ENCODE measurements at regions not wholly inside any gene's neighbourhood (a gene's known extent, or its start where the extent isn't known, plus 50 kb on each side); places are given as distances from the start of the nearest gene placed in this dataset.
"Not testable (repeated sequence)": the region's sequence is repeated elsewhere in the genome, so short reads cannot be mapped to it uniquely, and the experiment has no call there.

DNA sequence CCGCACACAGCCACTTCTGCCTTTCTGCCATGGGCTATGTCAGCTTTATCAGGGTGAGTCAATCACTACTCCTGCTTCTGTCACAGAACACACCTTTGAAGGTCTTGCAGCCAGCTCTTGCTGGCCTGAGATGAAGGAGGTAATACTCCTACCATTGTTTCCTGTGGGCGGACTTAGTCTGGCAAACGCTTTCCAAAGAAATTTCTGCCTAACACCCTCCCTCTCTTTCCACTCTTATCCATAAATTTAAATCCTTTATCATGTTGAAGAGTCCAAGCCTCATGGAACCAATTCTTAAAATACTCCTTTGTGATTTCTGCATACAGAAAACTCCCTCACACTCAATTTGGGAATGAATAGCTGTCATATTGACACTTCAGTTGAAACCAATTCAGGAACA, 633.1 kb upstream of the CHRM3 start:
- DNase-seq (ENCODE audit: low read depth), result no peak

DNA sequence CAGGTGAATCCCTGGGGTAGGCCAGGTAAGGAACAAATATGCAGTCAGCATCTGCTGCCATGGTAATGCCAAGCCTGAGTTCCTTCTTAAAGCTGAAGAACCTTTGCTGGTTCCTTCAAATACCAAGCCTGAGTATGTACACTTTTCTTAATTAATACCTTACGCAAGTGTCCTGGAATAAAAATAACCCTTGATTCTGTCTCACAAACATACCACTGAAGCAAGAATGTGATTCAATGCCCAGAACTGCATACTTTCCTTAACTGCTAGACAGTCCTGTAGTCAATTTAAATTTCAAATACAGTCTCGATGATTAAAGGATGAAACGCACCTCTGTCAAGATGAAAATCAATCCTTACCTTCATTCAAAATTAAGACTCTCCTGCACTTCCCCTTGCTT, 634.0 kb upstream of the CHRM3 start:
- DNase-seq (ENCODE audit: low read depth), result no peak

DNA sequence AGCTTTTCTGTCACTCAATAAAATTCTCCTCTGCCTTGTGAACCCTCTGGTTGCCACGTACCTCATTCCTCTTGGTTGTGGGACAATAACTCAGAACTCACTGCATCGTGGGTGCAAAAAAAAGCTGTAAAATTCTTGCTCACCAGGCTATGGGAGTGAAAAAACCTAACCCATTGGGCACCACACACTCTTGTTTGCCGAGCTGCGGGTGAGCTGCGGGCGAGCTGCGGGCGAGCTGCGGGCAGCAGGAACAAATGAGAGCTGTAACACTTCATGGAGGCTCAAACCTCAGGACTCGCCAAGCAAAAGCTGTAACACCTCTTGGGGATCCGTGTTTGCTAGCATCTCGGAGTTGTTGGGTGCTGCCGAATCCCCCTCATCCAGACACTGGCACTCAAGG, 641.3 kb upstream of the CHRM3 start:
- DNase-seq (ENCODE audit: low read depth), result no peak

DNA sequence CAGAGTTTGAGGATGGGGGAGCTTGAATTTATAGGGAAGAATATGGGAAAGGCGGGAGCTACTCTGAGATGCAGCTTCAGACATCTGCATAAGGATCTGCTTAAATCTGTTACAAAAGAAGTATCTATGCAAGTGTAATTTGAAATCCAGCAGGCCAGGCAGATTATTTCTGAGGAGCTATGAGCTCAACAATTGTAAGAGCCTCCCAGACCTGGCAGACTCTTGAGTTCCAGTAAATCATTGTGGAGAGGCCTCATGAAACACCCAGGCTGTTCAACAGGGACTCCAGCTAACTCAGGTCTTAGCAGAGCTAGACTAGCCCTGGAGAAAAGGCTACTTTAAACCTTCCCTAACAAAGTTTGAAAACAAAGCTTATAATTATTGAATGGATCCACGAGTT, 647.5 kb upstream of the CHRM3 start:
- no peak for DNase-seq (ENCODE audit: low read depth)

DNA sequence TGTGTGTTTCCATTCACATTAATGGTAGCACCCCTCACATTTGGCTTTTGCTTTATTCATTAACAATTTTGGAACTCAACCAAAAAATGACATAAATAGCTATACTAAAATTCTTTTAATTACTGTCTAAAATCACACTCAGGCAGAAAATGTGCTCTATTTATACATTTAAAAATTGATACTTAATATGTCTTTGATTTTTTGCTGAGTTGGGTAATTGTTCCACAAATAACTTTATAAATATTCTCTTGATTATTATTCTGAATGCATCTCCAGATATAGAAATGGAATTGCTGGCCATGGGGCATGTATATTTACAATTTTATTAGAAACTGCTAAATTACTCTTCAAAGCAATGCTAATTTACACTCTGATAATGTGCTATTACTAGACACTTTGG, 658.7 kb upstream of the CHRM3 start:
- no peak for DNase-seq (ENCODE audit: low read depth)

DNA sequence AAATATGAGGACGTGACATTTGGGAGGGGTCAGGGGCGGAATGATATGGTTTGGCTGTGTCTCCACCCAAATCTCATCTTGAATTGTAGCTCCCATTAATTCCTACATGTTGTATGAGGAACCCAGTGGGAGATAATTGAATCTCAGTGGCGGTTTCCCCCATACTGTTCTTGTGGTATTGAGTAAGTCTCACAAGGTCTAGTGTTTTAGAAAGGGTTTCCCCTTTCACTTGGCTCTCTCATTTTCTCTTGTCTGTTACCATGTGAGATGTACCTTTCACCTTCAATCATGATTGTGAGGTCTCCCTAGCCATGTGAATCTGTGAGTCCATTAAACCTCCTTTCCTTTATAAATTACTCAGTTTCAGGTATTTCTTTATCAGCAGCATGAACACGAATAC, 663.6 kb upstream of the CHRM3 start:
- no peak for DNase-seq (ENCODE audit: low read depth)

DNA sequence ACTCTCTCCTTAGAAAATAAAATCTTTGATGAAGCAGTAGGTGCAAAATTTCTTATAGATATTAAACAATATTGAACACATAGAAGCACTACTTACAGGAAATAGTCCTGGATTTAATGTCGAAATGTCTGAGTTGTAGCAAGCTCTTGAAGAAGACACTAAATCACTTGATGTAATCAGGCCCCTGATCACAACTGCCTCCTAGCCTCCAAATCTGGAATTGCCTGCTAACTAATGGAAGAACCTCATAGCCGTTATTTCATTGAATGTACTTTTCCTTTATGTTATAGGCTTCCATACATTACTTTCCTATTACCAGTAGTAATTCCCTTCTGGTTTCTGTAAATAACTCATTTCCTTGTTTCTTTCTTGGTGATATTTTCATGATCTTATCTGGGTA, 675.7 kb upstream of the CHRM3 start:
- DNase-seq (ENCODE audit: low read depth), result no peak

DNA sequence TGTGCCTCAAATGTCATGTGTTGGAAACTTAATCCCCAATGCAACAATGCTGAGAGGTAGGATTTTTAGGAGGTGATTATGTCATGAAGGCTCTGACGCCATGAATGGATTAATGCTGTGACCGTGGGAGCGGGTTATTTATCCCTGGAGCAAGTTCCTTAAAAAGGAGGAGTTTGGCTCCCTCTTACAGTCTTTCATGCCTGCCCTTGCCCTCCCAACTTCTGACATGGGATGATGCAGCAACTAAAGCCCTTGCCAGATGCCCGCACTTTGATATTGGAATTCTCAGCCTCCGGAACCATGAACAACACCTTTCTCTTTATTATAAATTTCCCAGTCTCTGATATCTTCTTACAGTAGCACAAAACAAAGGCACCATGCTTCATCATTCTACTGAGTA, 685.3 kb upstream of the CHRM3 start:
- DNase-seq (ENCODE audit: low read depth), result no peak

DNA sequence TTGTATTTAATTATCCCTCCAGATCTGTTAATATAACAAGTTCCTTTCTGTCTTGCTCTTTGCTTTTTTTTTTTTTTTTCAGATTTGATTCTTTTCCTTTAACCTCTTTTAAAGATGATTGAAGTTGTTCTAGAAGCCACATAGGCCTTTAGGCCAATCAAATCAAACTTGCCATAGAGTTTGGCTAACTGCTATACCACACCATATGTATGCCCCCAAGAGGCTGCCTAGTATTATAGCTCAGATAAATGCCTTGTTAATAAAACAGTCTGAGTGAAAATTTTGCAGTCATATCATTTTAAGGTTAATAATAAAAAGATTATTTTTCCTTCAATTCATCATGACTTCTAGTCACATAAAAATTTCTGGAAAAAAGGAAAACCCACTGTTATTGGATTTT, 696.0 kb upstream of the CHRM3 start:
- DNase-seq (ENCODE audit: low read depth), result no peak

DNA sequence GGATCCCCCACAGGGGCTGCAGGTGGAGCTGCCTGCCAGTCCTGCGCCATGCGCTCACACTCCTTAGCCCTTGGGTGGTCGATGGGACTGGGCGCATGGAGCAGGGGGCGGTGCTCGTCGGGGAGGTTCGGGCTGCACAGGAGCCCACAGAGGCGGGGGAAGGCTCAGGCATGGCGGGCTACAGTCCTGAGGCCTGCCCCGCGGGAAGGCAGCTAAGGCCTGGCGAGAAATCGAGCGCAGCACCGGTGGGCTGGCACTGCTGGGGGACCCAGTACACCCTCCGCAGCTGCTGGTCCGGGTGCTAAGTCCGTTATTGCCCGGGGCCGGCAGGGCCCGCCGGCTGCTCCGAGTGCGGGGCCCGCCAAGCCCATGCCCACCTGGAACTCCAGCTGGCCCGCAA, 701.8 kb upstream of the CHRM3 start:
- DNase-seq (ENCODE audit: low read depth), result not testable (repeated sequence)

DNA sequence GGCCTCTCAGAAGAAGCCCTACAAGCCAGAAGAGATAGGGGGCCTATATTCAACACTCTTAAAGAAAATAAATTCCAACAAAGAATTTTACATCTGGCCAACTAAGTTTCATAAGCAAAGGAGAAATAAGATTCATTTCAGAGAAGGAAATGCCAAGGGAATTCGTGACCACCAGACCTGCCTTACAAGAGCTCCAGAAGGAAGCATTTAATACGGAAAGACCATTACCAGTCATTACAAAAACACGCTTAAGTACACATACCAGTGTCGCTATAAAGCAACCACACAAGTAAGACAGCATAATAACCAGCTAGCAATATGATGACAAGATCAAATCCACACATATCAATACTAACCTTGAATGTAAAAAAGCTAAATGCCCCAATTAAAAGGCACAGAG, 704.9 kb upstream of the CHRM3 start:
- no peak for DNase-seq (ENCODE audit: low read depth)

DNA sequence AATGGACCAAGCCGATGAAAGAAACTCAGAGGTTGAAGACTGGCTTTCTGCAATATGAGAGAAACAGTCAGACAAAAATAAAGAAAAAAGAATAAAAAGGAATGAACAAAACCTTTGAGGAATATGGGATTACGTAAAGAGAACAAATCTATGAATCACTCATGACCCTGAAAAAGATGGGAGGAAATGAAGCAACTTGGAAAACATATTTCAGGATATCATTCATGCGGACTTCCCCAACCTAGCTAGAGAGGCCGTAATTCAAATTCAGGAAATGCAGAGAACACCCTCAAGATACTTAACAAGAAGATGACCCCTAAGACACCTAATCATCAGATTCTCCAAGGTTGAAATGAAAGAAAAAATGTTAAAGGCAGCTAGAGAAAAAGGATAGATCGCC, 705.3 kb upstream of the CHRM3 start:
- no peak for DNase-seq (ENCODE audit: low read depth)

DNA sequence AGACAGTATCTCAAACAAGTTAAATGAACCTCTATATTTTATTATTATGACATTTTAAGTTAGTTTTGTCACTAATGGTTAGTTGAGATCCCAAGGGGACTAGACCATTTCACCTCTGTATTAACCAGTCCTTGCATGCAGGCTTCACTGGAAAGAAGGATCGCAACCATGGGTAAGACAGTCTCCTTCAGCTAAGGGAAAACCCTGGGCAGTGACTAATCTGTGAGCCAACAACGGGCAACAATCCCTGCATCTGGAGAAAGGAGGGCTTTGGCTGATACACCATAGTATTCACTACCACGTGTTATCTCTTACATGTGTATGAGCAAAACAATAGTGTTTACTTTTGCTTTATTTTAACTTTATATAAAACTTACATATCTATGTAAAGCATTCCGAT, 708.8 kb upstream of the CHRM3 start:
- no peak for DNase-seq (ENCODE audit: low read depth)

DNA sequence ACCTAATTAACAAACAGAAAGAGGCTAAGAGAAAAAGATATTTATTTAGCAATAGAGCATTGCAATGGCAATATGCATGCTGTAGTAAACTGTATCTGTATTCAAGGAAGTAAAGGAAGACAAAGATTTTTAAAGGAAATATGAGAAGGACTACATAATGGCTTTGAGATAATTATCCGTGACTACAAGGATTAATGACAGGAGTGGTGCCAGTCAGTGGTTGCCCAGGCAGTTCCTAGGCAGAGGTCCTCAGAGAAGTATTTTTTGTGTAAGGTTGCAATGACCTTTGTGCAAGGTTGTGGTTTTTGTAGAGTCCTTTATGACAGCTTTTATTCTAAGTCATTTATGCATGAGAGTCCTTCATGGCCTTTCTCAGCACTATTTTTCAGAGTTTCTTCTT, 711.1 kb upstream of the CHRM3 start:
- DNase-seq (ENCODE audit: low read depth), result no peak

DNA sequence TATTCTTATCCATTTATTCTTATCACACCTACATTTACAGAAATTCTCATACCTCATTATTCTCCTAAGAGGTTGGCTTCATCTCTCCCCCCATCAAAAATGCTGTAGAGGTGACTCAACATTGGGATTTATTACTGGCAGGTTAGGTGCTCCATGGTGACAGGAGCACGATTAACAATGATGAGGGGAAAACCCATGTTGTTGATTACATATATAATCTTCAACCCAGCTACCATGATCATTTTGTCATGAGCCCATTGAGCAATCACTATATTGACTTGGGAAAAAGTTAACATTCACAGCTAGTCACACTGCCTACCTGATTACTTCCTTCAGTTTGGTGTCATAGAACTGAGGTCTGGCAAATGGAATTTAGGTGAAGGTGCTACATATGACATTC, 712.1 kb upstream of the CHRM3 start:
- no peak for DNase-seq (ENCODE audit: low read depth)

DNA sequence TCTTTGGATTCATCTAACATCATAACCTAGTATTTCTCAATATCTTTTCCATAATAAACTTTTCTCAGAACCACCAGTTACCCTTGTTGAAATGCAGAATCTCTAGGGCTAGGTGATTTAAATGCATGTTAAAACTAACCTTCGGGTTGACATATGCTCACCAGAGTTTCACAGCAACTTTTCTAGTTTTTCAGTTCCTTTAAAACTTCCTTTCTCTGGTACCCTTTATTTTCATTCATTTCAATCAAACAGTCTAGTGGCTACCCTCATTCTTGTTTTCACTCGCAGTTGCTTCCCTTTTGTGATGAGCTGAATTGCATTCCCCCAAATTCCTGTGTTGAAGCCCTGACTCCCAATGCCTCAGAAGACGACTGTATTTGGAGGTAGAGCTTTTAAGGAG, 712.8 kb upstream of the CHRM3 start:
- DNase-seq (ENCODE audit: low read depth), result no peak

DNA sequence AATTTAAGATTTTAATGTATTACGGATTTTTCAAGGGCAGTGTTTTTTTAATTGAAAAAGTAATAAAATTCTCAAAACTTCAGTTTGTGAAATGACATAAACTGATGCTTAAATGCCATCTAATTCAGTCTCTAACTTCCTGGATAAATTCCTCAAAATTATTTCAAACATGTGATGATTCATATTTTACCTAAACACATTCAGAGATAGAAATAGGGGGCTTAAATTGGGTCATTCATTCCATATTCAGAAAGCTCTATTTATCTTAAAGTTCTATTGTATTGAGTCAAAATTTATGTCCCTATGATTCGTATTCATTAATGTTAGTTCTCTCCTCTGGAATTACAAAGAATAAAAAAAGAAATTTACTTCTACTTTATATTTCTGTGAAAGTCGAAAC, 713.6 kb upstream of the CHRM3 start:
- DNase-seq (ENCODE audit: low read depth), result no peak

DNA sequence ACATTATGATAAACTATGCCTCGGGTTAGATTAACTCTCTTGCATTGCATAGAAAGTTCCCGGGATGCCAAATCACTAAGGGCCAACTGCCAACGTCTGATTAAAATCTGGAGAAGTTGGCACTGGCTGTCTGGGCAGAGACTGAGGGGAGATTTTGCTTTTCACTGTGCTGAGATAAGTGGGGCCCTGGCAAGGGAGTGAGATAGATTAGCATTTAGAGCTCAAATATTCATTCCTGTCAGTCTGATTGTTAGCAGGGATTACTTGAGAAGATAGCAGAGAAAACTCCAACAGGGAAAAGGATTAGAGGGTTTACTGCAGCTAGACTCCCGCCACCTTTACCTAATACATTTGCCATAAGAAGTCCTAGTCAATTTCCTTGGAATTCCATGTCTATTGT, 714.1 kb upstream of the CHRM3 start:
- no peak for DNase-seq (ENCODE audit: low read depth)

DNA sequence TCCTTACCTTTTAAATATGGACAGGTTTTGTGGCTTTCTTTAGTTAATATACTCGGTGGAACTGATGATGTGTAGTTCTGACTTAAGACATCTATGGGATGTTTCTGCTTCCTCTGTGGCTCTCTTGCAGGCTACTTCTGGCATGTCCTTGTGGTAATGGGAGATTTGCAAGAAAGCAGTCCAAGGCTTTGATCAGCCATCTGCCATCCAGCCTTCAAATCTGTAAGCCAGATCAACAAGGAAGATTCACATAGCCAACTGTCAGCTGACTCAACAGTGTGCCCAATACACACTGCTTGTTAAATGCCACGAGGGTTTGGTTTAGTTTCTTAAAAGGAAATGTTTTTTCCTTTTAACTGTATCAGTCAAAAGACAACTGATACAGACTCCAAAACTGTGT, 722.2 kb upstream of the CHRM3 start:
- no peak for DNase-seq (ENCODE audit: low read depth)

DNA sequence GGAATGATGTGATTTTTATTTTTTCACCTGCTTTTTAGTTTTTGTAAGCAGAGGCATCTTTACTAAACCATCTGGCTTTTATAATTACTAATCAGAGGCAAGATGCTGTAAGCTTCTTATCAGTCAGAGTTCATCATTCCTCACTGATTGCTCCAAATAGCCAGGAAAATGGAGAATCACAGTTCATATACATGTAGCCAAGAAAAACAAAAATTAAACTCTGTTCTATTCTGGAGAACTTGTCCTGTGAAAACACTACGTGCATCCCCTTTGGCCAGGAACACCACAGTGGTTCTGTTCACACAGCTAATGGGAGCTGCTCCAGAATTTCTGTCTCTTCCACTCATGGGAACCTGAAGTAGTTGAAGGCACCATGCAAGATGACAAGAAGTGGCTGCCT, 725.5 kb upstream of the CHRM3 start:
- DNase-seq (ENCODE audit: low read depth), result no peak

DNA sequence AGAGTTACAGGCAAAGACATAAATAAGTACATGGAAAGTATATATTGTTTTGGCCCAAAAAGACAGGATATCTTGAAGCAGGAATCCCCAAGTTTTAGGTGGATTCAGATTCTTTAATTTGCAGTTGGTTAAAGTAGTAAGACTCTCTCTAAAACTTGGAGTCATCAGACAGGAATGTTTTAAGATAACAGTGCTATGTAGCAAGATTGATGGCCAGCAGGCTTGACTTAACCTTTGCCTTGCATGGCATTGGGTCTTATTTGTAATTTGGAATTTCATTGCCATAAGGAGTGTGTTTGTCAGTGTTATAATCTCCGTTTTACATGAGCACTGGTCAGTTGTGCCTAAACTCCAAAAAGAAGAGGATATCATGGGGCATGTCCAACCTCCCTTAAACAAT, 727.6 kb upstream of the CHRM3 start:
- DNase-seq (ENCODE audit: low read depth), result no peak

DNA sequence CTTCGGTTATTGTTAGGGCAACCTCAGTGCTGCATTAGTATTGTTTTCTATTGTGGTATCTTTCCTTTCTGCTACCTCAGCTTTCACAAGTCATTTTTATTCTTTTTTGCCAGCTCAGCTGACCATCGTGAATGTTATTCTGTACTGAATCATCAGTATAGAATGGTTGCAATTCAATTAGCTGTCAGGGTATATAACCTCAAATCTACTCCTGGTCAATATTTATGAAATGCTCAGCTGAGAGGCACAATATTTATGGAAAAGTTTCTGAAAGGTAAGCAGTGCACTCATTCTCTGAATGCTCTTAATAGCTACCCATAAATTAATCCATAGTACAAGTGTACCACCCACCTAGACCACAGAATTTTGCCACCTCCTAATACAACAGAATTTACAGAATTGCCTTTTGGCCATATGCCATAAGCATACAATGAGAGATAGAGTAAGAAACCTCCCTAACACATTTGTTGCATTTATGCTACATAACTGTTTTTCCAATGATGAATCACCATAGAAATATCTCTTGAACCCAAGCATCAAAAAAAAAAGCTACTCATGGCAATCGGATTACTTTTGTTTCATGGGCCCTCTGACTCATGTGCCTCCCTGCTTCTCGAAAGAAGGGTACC, 732.6 kb upstream of the CHRM3 start:
- no peak for DNase-seq (ENCODE audit: low read depth)

DNA sequence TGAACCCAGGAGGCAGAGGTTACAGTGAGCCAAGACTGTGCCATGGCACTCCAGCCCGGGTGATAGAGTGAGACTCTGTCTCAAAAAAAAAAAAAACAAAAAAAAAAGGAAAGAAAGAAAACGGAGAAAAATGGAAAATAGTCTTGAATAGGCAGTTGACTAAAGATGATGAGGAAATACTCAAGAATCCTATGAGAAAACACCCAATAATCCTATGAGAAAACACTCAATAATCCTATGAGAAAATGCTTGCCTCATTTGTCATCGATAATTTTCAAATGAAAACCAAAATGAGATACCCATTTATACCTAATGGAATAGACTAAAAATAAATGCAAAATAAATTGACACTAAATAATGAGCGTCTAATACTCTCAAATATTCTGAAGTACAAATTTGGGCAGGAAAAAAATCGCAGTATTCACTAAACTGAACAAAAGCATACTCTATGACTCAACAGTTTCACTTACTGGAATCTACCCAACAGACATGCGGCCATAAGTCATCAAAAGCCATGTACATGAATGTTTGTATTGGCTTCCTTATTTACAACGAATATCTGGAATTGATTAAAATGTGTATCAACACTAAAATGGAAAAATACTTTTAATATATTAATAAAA, 733.9 kb upstream of the CHRM3 start:
- DNase-seq (ENCODE audit: low read depth), result no peak

DNA sequence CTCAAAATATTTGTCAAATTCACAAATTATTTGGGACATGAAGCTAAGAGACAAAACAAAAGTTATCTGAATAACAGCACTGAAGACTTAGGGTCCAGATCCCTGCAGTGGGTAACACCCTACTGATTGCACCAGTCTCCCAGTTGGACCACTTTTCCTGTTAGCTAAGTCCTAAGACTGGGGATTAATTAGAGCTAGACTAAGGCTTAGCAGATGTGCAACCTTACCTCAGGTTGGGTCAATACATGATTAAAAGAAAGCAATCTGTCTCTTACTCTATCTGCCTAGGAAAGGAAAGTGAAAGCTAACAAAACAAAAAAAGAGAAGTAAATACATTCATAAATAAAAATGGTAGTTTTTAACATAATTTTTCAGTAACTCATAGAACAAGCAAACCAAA, 737.2 kb upstream of the CHRM3 start:
- no peak for DNase-seq (ENCODE audit: low read depth)

DNA sequence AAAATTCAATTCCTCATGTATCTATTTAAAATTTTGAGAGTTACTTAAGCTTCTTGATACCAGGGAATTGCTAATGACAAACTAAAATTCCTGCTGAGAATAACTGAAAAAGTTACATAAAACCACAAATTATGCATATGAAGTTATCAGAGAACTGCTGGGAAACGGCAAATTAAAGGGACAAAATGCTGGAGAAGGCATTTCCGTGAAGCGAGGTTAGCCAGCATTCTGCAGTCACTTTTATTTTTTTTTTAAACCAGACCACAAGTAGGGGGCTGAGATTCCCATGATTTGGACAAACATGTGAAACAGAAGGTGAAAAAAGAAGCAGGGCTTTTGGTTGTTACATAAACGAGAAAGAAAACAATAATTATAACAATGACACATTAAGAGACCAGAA, 737.6 kb upstream of the CHRM3 start:
- no peak for DNase-seq (ENCODE audit: low read depth)

Data from stimulated activated CD8-positive, alpha-beta memory T cell treated with anti-CD3 and anti-CD28 coated beads, Interleukin-7, amount 100 ng/mL, for 24 hours (primary cell).